PC-3 (cell line): ENCODE measurements at regions not wholly inside any gene's neighbourhood (a gene's known extent, or its start where the extent isn't known, plus 50 kb on each side); places are given as distances from the start of the nearest gene placed in this dataset.

Source experiments
- ATAC-seq: fragments of 200-7000 bp; cut with Tn5 transposase; 2 replicates; pipeline ENCODE4 v1.9.1; 2020; ENCODE audit warnings: mild to moderate bottlenecking, moderate library complexity
- BruUV-seq: library from RNA; stranded (reverse); fragments of 400-500 nt; replicated peaks from 2 replicates; lab custom pipeline; 2021; lab: Mats Ljungman, UMichigan
- CTCF ChIA-PET: fragments of 300-600 bp; sonication (Branson Sonifier 250); formaldehyde crosslinking; loops from one replicate; lab custom pipeline; 2022; ENCODE audit warnings: antibody characterized with exemption; lab: Charles Lee
- POLR2A ChIA-PET: fragments of 300-600 bp; sonication (Branson Sonifier 250); formaldehyde crosslinking; loops from one replicate; lab custom pipeline; 2022; ENCODE audit warnings: antibody characterized with exemption; ENCODE audit not compliant: unreplicated experiment; lab: Charles Lee
- DNase-seq: peaks from one replicate; pipeline ENCODE4 v3.0.0-alpha.2; 2015
- H2AFZ ChIP-seq: fragments of 300-600 bp; sonication (generic); 2 replicates; pipeline ENCODE4 v1.6.0; 2016; ENCODE audit warnings: antibody characterized with exemption, low read length
- H3F3A ChIP-seq: fragments of 300-600 bp; sonication (generic); one replicate; pipeline ENCODE4 v1.6.0; 2017; ENCODE audit warnings: antibody characterized with exemption, low read length, control low read depth, mild to moderate bottlenecking; ENCODE audit not compliant: unreplicated experiment
- H3K27ac ChIP-seq: fragments of 300-600 bp; sonication (generic); 2 replicates; pipeline ENCODE4 v1.5.1; 2016; ENCODE audit warnings: mild to moderate bottlenecking, low read length
- H3K27me3 ChIP-seq: fragments of 300-600 bp; sonication (generic); 2 replicates; pipeline ENCODE4 v1.6.1; 2016; ENCODE audit warnings: low read length, mixed read lengths
- H3K36me3 ChIP-seq: fragments of 300-600 bp; sonication (generic); 2 replicates; pipeline ENCODE4 v1.6.1; 2016; ENCODE audit warnings: low read depth, mixed run types, low read length, mixed read lengths
- H3K4me1 ChIP-seq: fragments of 300-600 bp; sonication (generic); 2 replicates; pipeline ENCODE4 v1.5.1; 2016; ENCODE audit warnings: low read length; ENCODE audit not compliant: insufficient read depth
- H3K4me2 ChIP-seq: fragments of 300-600 bp; sonication (generic); 2 replicates; pipeline ENCODE4 v1.6.0; 2016; ENCODE audit warnings: low read length
- H3K4me3 ChIP-seq: fragments of 300-600 bp; sonication (generic); 2 replicates; pipeline ENCODE4 v1.5.1; 2016; ENCODE audit warnings: mild to moderate bottlenecking, low read length, mixed read lengths
- H3K79me2 ChIP-seq: fragments of 300-600 bp; sonication (generic); 2 replicates; pipeline ENCODE4 v1.6.1; 2017; ENCODE audit warnings: low read length, mixed read lengths
- H3K9ac ChIP-seq: fragments of 300-600 bp; sonication (generic); 2 replicates; pipeline ENCODE4 v1.6.0; 2016; ENCODE audit warnings: mild to moderate bottlenecking, low read length
- H3K9me2 ChIP-seq: fragments of 300-600 bp; sonication (generic); replicated peaks from 2 replicates; pipeline ENCODE4 v1.6.1; 2016; ENCODE audit warnings: mixed run types, low read length, mixed read lengths
- H3K9me3 ChIP-seq: fragments of 300-600 bp; sonication (generic); 2 replicates; pipeline ENCODE4 v1.6.1; 2016; ENCODE audit warnings: low read length, mixed read lengths
- H4K20me1 ChIP-seq: fragments of 300-600 bp; sonication (generic); 2 replicates; pipeline ENCODE4 v1.6.1; 2016; ENCODE audit warnings: low read length, mixed read lengths
- CTCF ChIP-seq: fragments of 300-600 bp; sonication (generic); conservative IDR thresholded peaks from 2 replicates; pipeline ENCODE4 v1.5.1; 2017; ENCODE audit warnings: antibody characterized with exemption, low read depth, mild to moderate bottlenecking, low read length
- EZH2 ChIP-seq: fragments of 300-600 bp; sonication (generic); IDR thresholded peaks from one replicate; pipeline ENCODE4 v1.6.1; 2017; ENCODE audit warnings: antibody characterized with exemption, mild to moderate bottlenecking, low read length; ENCODE audit not compliant: unreplicated experiment
- EZH2phosphoT487 ChIP-seq: fragments of 300-600 bp; sonication (generic); IDR thresholded peaks from 2 replicates; pipeline ENCODE4 v1.6.1; 2018; ENCODE audit warnings: mild to moderate bottlenecking, antibody characterized with exemption, low read length, borderline replicate concordance
- intact Hi-C: fragments of 100-400 bp; cut with micrococcal nuclease; formaldehyde crosslinking; loops from 2 replicates; pipeline ENCODE4 v1.9.0; 2023

GRCh38 chr1:112256411-112256810, 139.6 kb upstream of the CTTNBP2NL start:
- POLR2A ChIA-PET: no interaction called here
- TF ChIP-seq EZH2 (no peak), CTCF (no peak), EZH2phosphoT487 (no peak)
- Histone ChIP-seq H3K36me3 (no peaks in the 10 kb centered on the region), H3K27ac (no peak overlapping the region), H3K4me3 (no peak overlapping the region), H3K9me2 (no peaks in the 10 kb centered on the region), H3F3A (no peaks in the 10 kb centered on the region), H3K9me3 (no peaks in the 10 kb centered on the region), H2AFZ (no peak overlapping the region), H4K20me1 (no peaks in the 10 kb centered on the region), H3K79me2 (no peaks in the 10 kb centered on the region), H3K4me1 (peaks cover 9% of the 10 kb centered on the region), H3K4me2 (no peak overlapping the region), H3K9ac (no peak overlapping the region), H3K27me3 (peaks cover 49% of the 10 kb centered on the region)
- CTCF ChIA-PET: no interaction called here
- DNase-seq (no peak), ATAC-seq (no peak)
- intact Hi-C loops: no loop called here
- BruUV-seq: no TSS peak

- Histone ChIP-seq H3K4me2 (no peak overlapping the region), H3K4me1 (peaks cover under 1% of the 10 kb centered on the region), H3K9me3 (no peaks in the 10 kb centered on the region), H3K27me3 (peaks cover 49% of the 10 kb centered on the region), H4K20me1 (no peaks in the 10 kb centered on the region), H3K36me3 (no peaks in the 10 kb centered on the region), H3K9me2 (no peaks in the 10 kb centered on the region), H3K4me3 (no peak overlapping the region), H3F3A (no peaks in the 10 kb centered on the region), H2AFZ (no peak overlapping the region), H3K79me2 (no peaks in the 10 kb centered on the region), H3K27ac (no peak overlapping the region), H3K9ac (no peak overlapping the region)
- DNase-seq: no peak
- ChIA-PET CTCF (no interaction called here), POLR2A (no interaction called here)
- no peak for ATAC-seq
- intact Hi-C loops: no loop called here
- TF ChIP-seq CTCF: no peak
- no peak for TF ChIP-seq EZH2phosphoT487
- TF ChIP-seq EZH2: no peak
- no TSS peak for BruUV-seq
These were observed 138.8 kb upstream of the CTTNBP2NL start for GRCh38 chr1:112257043-112257835.

- BruUV-seq: no TSS peak
- DNase-seq (no peak), ATAC-seq (no peak)
- TF ChIP-seq EZH2phosphoT487 (no peak), EZH2 (no peak), CTCF (no peak)
- peaks cover 9% of the 10 kb centered on the region; the same call in 1 of the 2 replicates for H3K4me1 ChIP-seq
- no peaks in the 10 kb centered on the region for H4K20me1 ChIP-seq
- no peaks in the 10 kb centered on the region for H3K79me2 ChIP-seq
- no peak overlapping the region for H3K4me2 ChIP-seq
- ChIA-PET POLR2A (no interaction called here), CTCF (no interaction called here)
- H3K9me2 ChIP-seq: no peaks in the 10 kb centered on the region
- no peak overlapping the region for H3K9ac ChIP-seq
- H2AFZ ChIP-seq: no peak overlapping the region
- H3K4me3 ChIP-seq: no peak overlapping the region
- intact Hi-C loops: no loop called here
- no peak overlapping the region for H3K27ac ChIP-seq
- H3F3A ChIP-seq: no peaks in the 10 kb centered on the region
- no peaks in the 10 kb centered on the region for H3K36me3 ChIP-seq
- H3K9me3 ChIP-seq: no peaks in the 10 kb centered on the region
- H3K27me3 ChIP-seq: peaks cover 35% of the 10 kb centered on the region
These were observed 135.3 kb upstream of the CTTNBP2NL start for GRCh38 chr1:112260699-112261098.
